ENCODE measurements at regions not wholly inside any gene's neighbourhood (a gene's known extent, or its start where the extent isn't known, plus 50 kb on each side); places are given as distances from the start of the nearest gene placed in this dataset.

GRCh38 chr2:217356781-217357180, 496.9 kb upstream of the TNP1 start:
- TF ChIP-seq CTCF (IDR thresholded peaks at IDR 0.05; ENCODE audit: borderline replicate concordance, extremely low read depth, low read length, poor library complexity, severe bottlenecking) (no peak), EZH2 (IDR thresholded peaks at IDR 0.05; ENCODE audit: borderline replicate concordance, low read depth, low read length, severe bottlenecking) (no peak)
